SKM-1 (cell line): ENCODE measurements at regions not wholly inside any gene's neighbourhood (a gene's known extent, or its start where the extent isn't known, plus 50 kb on each side); places are given as distances from the start of the nearest gene placed in this dataset.

Experiments used
- DNase-seq: peaks from one replicate; lab custom pipeline; 2025; ENCODE audit not compliant: unreplicated experiment; lab: John Stamatoyannopoulos, UW

GRCh38 chr10:125344573-125345171, 184.3 kb upstream of the CTBP2 start:
- DNase-seq: no peak

- no peak for DNase-seq
These were observed 183.6 kb upstream of the CTBP2 start for GRCh38 chr10:125343983-125344382.

GRCh38 chr10:125343118-125343925, 183.0 kb upstream of the CTBP2 start:
- DNase-seq: no peak

GRCh38 chr10:125341611-125342010, 181.2 kb upstream of the CTBP2 start:
- DNase-seq: no peak

- no peak for DNase-seq
These were observed 180.5 kb upstream of the CTBP2 start for GRCh38 chr10:125340903-125341302.

- DNase-seq: no peak
These were observed 177.1 kb upstream of the CTBP2 start for GRCh38 chr10:125337510-125337909.

- DNase-seq: no peak
These were observed 174.2 kb upstream of the CTBP2 start for GRCh38 chr10:125334545-125334944.

GRCh38 chr10:125333769-125334168, 173.4 kb upstream of the CTBP2 start:
- DNase-seq: no peak

GRCh38 chr10:125333209-125333591, 172.8 kb upstream of the CTBP2 start:
- DNase-seq: no peak

GRCh38 chr10:125332548-125333208, 172.3 kb upstream of the CTBP2 start:
- DNase-seq: no peak

GRCh38 chr10:125331056-125331455, 170.7 kb upstream of the CTBP2 start:
- no peak for DNase-seq

- DNase-seq: no peak
These were observed 168.7 kb upstream of the CTBP2 start for GRCh38 chr10:125329056-125329455.

GRCh38 chr10:125325326-125325725, 165.0 kb upstream of the CTBP2 start:
- no peak for DNase-seq

GRCh38 chr10:125316436-125316835, 156.1 kb upstream of the CTBP2 start:
- DNase-seq: no peak

GRCh38 chr10:125300937-125301336, 140.6 kb upstream of the CTBP2 start:
- no peak for DNase-seq

- no peak for DNase-seq
These were observed 139.1 kb upstream of the CTBP2 start for GRCh38 chr10:125299461-125299860.

GRCh38 chr10:125296598-125296997, 136.2 kb upstream of the CTBP2 start:
- DNase-seq: no peak

GRCh38 chr10:125294109-125294508, 133.7 kb upstream of the CTBP2 start:
- no peak for DNase-seq

- no peak for DNase-seq
These were observed 131.5 kb upstream of the CTBP2 start for GRCh38 chr10:125291836-125292235.

- no peak for DNase-seq
These were observed 129.1 kb upstream of the CTBP2 start for GRCh38 chr10:125289461-125289860.

- no peak for DNase-seq
These were observed 124.7 kb upstream of the CTBP2 start for GRCh38 chr10:125284875-125285597.
